ENCODE measurements at regions not wholly inside any gene's neighbourhood (a gene's known extent, or its start where the extent isn't known, plus 50 kb on each side); places are given as distances from the start of the nearest gene placed in this dataset.
"Not testable (repeated sequence)": the region's sequence is repeated elsewhere in the genome, so short reads cannot be mapped to it uniquely, and the experiment has no call there.

GRCh38 chr2:111436411-111436810 lies 315.7 kb downstream of the BCL2L11 start:
- TF ChIP-seq MAX (IDR thresholded peaks at IDR 0.05; ENCODE audit: insufficient read depth, insufficient read length); EZH2 (IDR thresholded peaks at IDR 0.05; ENCODE audit: borderline replicate concordance, low read depth, low read length, severe bottlenecking); POLR2A (IDR thresholded peaks at IDR 0.05; ENCODE audit: low read depth, low read length); CTCF (IDR thresholded peaks at IDR 0.05; ENCODE audit: extremely low read depth in 1 of 2, insufficient read depth in 1 of 2, low read depth in 1 of 2, low read length in 2 of 2); GATA2 (IDR thresholded peaks at IDR 0.05; ENCODE audit: insufficient read depth, insufficient read length, low read depth, low read length): not testable (repeated sequence)
